ENCODE measurements at regions not wholly inside any gene's neighbourhood (a gene's known extent, or its start where the extent isn't known, plus 50 kb on each side); places are given as distances from the start of the nearest gene placed in this dataset.
"Not testable (repeated sequence)": the region's sequence is repeated elsewhere in the genome, so short reads cannot be mapped to it uniquely, and the experiment has no call there.

GRCh38 chr6:155765275-155766194 lies 309.9 kb upstream of the NOX3 start:
- no peak for DNase-seq (ENCODE audit: low spot score)

GRCh38 chr6:155762649-155763048 lies 307.0 kb upstream of the NOX3 start:
- DNase-seq (ENCODE audit: low spot score), result no peak

- DNase-seq (ENCODE audit: low spot score), result no peak
These were observed 299.8 kb upstream of the NOX3 start for GRCh38 chr6:155755452-155755851.

- DNase-seq (ENCODE audit: low spot score), result not testable (repeated sequence)
These were observed 293.1 kb upstream of the NOX3 start for GRCh38 chr6:155748778-155749177.

GRCh38 chr6:155747491-155747890 lies 291.9 kb upstream of the NOX3 start:
- DNase-seq (ENCODE audit: low spot score), result no peak

GRCh38 chr6:155740781-155741399 lies 285.3 kb upstream of the NOX3 start:
- DNase-seq (ENCODE audit: low spot score), result no peak

GRCh38 chr6:155738602-155739105 lies 283.0 kb upstream of the NOX3 start:
- no peak for DNase-seq (ENCODE audit: low spot score)

- no peak for DNase-seq (ENCODE audit: low spot score)
These were observed 261.7 kb upstream of the NOX3 start for GRCh38 chr6:155717374-155717773.

- DNase-seq (ENCODE audit: low spot score), result no peak
These were observed 255.1 kb upstream of the NOX3 start for GRCh38 chr6:155710704-155711103.

- no peak for DNase-seq (ENCODE audit: low spot score)
These were observed 253.6 kb upstream of the NOX3 start for GRCh38 chr6:155709262-155709661.

- no peak for DNase-seq (ENCODE audit: low spot score)
These were observed 252.5 kb upstream of the NOX3 start for GRCh38 chr6:155708100-155708499.

GRCh38 chr6:155706806-155707205 lies 251.2 kb upstream of the NOX3 start:
- DNase-seq (ENCODE audit: low spot score), result no peak

GRCh38 chr6:155706341-155706740 lies 250.7 kb upstream of the NOX3 start:
- no peak for DNase-seq (ENCODE audit: low spot score)

GRCh38 chr6:155701342-155701741 lies 245.7 kb upstream of the NOX3 start:
- no peak for DNase-seq (ENCODE audit: low spot score)

- DNase-seq (ENCODE audit: low spot score), result no peak
These were observed 239.9 kb upstream of the NOX3 start for GRCh38 chr6:155695495-155695894.

GRCh38 chr6:155694419-155694790 lies 238.8 kb upstream of the NOX3 start:
- no peak for DNase-seq (ENCODE audit: low spot score)

- peak; percentile 20 for DNase-seq (ENCODE audit: low spot score)
These were observed 238.2 kb upstream of the NOX3 start for GRCh38 chr6:155693573-155694418.

- DNase-seq (ENCODE audit: low spot score), result no peak
These were observed 235.2 kb upstream of the NOX3 start for GRCh38 chr6:155690820-155691219.

- DNase-seq (ENCODE audit: low spot score), result no peak
These were observed 232.0 kb upstream of the NOX3 start for GRCh38 chr6:155687645-155688044.

- no peak for DNase-seq (ENCODE audit: low spot score)
These were observed 229.0 kb upstream of the NOX3 start for GRCh38 chr6:155684416-155685196.

- no peak for DNase-seq (ENCODE audit: low spot score)
These were observed 222.7 kb upstream of the NOX3 start for GRCh38 chr6:155678361-155678760.

GRCh38 chr6:155676346-155676745 lies 220.7 kb upstream of the NOX3 start:
- DNase-seq (ENCODE audit: low spot score), result no peak
